Activated CD4-positive, alpha-beta T cell treated with anti-CD3 and anti-CD28 coated beads for 48 hours (primary cell): ENCODE measurements at regions not wholly inside any gene's neighbourhood (a gene's known extent, or its start where the extent isn't known, plus 50 kb on each side); places are given as distances from the start of the nearest gene placed in this dataset.
"Not testable (repeated sequence)": the region's sequence is repeated elsewhere in the genome, so short reads cannot be mapped to it uniquely, and the experiment has no call there.

ENCODE experiments used
- DNase-seq: peaks from one replicate; pipeline ENCODE4 v3.0.0-alpha.2; 2020

- no peak for DNase-seq
These were observed 51.7 kb downstream of the FAM50B start for GRCh38 chr6:3900744-3901336.

DNA sequence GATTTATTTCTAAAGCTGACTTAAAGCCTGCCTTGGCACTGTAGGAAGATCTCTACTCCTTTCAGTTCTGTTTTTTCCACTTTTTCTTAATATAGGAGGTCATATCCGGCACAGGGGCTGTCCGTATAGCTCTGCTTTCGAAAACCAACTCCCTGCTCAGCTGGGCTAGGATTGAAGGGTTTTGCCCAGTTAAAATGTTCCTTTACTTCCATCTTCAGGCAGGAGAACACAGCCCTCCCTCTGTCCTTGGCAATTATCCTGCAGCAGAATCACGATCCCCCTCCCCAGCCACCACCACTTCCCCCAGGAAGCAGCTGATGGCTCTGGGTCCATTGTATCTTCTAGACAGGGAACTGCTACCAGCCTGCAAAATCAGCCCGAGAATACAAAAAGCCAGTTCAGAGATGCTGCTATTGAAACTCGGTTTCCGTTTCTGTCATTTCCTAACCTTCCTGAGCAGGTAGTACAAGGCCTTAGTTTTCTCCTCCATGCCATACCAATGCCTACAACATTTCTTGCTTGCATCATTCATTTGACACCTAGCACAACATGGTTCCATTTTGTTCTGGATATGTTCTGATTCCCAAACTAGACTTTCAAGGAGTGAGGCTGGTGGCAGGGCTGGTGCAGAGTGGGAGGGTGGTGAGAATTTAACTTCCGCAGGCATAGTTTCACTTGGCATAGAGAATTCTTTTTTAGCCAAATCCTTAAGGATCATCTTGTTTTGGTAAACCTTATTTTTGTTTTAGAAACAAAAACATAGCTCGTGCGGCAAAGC is 53.9 kb downstream of the FAM50B start:
- no peak for DNase-seq

- DNase-seq, result no peak
These were observed 55.3 kb downstream of the FAM50B start for GRCh38 chr6:3904518-3904917.

DNA sequence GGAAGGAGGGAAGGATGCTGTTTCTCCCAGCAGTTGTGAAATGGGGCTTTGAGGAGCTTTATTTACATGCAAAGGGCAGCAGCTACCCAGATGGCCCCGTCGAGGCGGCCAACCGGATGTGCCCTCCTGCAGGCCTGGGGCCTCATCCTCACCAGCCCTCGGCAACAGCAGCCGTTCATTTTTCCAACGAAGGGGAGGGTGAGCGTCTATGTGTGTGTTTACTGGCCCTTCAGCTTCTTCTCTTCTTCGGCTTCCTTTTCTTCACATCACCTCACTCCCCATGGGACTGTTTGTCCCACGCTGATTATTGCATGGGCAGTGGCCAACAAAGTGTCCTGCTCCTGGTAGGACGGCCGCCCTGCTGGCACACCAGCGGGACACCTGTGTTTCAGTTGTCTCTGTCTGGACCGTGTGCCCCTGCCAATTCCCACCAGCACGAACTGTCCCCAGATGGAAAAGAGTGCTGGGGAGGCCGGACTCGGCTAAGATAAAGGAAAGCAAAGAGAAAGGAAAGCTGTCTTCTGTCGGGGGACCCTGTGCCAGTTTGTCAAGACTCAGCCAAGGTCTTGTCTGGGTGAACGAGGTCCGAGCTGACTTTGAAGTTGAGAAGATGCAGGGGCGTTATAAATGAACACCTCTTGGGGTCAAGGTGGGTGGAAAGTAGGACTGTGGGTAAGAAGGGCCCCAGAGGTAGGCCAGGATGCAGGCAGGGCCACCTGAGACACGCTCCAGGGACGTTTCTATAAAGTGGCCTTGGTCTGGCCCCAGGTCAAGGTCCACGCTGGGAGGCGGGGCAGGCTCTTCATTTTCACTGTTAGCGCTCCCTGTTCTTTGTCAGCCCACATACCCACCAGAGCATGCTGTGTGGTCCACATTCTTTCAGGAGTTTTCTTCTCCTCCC is 57.0 kb downstream of the FAM50B start:
- no peak for DNase-seq

DNA sequence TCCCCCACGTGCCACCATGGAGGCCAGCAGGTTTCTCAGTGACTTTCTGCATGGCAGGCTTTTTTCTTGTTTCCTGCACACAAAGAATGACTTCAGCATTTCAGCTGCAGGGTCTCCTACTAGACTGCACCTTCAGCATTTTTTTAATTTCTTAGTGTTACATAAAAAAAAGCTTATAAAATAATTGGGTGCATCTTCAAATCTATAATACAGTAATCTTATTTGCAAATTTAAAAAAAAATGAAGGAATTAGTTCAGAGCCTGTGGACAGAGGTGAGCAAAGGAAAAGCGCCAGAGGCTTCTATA is 57.6 kb downstream of the FAM50B start:
- DNase-seq, result no peak

DNA sequence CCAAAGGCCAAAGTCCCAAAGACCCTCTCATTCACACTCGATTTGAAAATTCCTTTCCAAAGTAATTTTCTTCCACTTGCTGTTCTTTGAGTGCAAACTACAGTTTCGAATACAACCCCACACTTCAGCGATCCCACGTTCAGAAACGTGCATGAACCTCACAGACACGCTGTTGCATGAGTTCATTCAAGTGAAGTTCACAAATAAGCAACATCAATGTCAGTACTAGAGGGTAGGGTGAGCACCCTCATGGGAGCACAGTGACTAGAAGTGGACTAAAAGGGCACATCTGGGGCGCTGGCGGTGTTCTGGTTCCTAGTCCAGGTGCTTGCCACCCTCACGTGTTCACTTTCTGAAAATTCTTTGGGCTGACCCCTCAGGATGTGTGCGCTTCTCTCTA is 59.0 kb downstream of the FAM50B start:
- DNase-seq, result no peak

DNA sequence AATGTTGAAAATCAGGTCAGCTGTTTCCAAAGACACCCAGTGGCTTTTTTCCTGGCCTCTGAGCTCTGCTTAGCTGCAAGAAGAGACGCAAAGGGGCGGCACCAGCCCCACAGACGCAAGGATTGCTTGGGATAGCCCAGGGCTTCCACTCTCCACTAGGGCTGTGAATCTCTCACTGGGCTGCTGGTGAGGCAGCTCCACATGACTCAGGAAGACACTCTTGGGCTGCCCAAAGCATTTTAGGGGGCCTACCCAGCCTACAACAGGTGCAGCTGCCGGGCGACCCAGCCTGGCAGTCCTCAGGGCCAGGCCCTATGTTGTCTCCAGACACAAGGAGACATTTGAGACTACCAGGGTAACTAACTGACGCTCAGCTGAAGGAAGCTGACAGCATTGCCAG is 59.8 kb downstream of the FAM50B start:
- DNase-seq, result no peak

GRCh38 chr6:3910106-3910663 is 61.0 kb downstream of the FAM50B start:
- no peak for DNase-seq

- DNase-seq, result no peak
These were observed 62.0 kb downstream of the FAM50B start for GRCh38 chr6:3911130-3911529.

DNA sequence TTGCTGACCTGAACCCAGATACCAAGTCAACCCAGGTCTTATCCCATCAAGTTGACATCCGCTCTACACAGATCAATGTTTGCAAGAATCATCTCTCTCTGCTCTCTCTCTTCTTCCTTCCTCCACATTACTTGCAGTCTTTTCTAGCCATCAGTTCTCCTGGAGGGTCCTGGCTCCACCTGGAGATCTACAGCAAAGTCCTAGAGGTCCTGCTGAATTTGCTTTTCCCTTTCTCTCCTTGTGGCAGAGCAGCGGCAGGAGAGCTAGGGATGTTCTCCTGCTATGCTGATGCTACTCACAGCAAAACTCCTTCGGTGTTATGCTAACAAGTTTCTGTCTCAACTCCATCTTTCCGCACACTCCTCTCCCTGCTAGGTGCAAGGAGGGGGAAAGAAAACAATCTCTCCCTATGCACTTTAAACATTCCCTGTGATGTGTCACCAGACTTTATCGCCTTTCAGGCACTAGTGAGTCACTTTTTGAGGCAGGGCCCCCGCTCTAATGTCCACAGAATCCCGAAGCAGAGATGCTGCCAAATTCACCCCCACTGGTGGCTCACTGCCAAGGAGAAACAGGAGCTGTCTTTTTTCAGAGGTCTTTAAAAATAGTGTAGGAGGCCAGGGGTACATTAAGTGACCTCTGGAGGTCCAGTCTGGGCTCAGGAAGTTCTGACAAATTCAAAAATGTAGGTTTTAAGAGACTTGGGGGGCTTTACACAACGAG is 62.6 kb downstream of the FAM50B start:
- no peak for DNase-seq

DNA sequence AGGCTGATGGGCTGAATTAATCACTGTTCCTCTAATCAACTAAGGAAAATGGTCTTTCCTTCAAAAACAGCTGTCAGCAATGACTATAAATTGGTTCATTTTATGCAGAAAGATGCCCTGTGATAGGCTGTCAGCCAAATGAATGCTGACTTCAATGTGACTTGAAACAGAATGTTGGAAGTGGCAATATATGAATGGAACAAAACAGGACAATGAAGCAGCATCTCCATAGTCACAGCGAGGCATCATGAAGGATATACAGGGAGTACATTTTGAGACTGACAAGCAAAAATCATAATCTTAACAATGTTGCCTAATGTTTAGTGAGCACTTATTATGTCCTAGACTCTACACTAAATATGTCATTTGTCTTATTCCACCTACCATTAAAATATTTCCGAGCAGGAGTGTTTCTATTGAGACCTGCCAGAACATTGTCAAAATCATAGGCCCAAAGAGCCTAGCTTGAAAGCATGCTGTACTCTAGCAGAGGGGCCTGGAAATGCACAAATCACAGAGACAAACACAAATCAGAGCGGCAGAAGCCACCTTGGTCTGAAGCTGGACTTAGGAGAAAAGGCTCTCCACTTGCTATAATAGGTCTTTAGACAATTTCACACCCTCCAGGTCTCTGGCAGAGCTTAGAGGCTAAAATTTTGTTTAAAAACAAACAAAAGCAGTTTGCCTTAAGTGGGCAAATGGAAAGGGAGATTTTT is 63.3 kb downstream of the FAM50B start:
- DNase-seq, result no peak

DNA sequence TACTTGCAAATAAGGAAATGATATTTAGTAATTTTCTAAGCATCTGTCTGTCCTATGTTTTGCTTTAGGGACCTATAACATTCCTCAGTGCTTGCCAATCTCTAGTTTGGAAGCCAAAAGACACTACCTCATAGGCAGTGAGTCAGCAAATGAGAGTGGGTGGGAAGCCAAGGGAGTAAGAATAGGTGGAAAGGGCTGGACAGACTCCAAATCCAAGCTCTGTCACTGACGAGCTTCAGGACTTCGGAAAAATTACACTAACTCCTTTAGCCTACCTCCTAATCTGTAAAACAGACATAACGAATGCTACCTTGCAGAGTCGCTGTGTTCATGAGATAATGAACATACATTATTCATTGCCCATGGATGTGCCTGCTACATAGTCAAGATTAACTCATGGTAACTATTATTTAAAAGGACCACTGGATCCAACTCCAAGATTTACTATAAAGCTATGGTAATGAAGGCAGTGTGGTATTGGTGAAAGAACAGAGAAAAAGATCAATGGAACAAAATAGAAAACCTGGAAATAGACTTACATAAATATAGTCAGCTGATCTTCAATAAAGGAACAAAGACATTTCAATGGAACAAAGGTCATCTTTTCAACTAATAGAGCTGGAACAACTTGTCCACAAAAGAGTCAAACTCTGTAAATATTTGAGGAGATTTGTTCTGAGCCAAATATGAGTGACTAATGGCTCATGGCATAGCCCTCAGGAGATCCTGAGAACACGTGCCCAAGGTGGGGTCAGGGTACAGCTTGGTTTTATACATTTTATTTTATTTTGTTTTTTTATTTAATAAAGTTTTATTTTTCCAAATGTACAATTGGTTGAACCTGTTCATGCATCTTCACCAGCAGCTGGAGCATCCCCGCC is 64.1 kb downstream of the FAM50B start:
- DNase-seq, result no peak

DNA sequence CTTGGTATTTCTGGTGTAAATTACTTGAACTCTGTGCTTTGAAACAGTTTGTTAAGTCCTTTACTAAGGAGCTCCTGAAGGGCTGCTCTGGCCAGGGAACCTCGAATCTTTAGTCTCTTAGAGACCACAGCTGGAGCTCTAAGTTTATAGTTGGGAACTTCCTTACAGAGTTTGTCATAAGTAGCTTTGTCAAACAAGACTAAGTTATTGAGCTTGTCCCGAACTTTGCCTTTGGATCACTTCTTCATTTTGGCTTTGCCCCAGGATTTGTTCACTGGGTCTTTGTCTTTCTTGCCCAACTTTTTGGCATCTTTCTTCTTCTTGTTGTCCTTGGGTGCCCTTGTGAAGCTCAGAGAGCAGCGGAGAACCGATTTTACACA is 64.8 kb downstream of the FAM50B start:
- no peak for DNase-seq

DNA sequence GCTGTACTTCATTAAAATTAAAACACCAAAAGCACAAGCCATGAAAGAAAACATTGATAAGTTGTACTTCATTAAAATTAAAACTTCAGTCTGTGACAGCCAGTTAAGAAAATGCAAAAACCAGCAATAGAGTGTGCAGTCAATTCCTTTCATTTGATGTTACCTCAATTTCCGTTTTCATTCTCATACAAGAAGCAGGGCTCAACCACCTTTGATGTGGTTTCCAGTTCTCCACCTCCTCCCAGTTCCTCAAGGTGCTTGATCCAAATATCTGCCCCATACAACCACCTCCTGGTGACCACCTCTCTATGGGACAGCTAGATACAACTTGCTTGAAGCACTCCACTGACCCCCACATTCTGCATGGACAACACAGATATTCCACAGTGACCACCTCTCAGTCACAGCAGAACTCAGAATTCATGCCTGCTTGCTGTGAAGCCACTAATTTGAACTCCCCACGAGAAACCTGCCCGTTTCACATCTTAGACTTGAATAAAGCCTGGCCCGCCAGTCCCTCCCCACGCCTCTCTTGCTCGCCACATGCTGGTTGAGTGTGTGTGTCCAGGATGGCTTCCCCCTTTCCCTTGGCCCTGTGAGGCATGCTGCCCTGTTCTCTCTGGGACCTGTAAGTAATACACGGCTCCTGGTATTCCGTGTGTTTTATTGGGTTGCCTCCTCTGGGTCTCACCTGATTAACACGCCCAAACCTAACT is 66.1 kb downstream of the FAM50B start:
- peak; percentile 28 for DNase-seq

DNA sequence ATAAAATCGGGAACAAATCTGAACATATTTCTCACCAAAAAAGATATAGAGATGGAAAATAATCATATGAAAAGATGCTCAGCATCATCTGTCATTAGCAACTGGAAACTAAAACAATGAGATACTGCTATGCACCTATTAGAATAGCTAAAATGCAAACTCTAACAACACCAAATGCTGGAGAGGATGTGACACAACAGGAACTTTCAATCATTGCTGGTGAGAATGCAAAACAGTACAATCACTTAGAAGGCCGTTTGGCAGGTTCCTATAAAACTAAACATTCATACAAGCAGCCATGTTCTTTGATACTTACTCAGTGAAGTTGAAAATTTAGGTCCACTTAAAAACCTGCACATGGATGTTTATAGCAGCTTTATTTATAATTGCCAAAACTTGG is 67.0 kb downstream of the FAM50B start:
- DNase-seq, result no peak

GRCh38 chr6:3916749-3917148 is 67.6 kb downstream of the FAM50B start:
- DNase-seq, result not testable (repeated sequence)

DNA sequence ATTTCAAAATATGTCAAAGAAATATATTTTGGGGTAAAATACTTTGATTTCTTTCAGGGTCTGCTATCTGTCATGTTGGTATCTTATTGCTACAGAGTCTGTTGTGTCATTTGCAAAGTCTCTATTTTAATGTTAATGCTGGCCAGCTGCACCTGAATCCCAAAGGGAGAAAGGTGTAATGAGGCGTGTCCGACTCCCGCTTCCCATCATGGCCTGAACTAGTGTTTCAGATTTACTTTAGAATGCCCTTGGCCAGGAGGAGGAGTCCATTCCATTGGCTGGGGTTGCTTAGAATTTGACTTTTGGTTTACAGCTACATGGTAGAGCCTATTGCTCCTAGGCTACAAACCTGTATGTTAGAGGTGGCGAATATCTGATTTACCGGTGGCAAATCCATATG is 69.3 kb downstream of the FAM50B start:
- DNase-seq, result no peak

DNA sequence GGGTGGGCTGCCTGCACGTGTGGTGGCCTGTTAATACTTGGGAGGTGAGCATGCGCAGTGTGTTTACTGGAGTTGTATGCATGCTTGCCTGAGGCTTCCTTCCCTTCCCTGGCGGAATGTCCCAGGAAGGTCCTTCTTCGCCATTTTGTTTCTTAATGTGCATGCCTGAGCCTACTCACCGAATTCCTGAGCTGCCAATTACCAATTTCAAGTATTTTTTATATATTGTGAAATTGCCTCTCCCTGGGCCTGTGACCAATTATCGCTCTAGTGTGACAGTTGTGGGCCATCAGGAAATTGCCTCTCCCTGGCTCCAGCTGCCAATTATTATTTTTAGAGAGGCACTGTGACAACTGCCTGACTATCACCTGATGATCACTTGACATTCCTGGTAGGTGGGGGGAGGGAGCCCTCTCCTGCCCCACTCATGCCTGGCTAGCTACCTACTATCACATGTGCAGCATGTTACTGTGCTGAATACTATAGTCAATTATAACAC is 70.0 kb downstream of the FAM50B start:
- DNase-seq, result no peak

- no peak for DNase-seq
These were observed 70.7 kb downstream of the FAM50B start for GRCh38 chr6:3919849-3920248.

GRCh38 chr6:3920321-3920720 is 71.1 kb downstream of the FAM50B start:
- DNase-seq, result no peak
